GM18507 (cell line): ENCODE measurements at regions not wholly inside any gene's neighbourhood (a gene's known extent, or its start where the extent isn't known, plus 50 kb on each side); places are given as distances from the start of the nearest gene placed in this dataset.

ENCODE experiments used
- DNase-seq: peaks from one replicate; pipeline ENCODE4 v3.0.0; 2011; ENCODE audit warnings: low read depth; ENCODE audit not compliant: insufficient read length; ENCODE audit errors: extremely low spot score
- FAIRE-seq: peaks from 2 replicates; lab custom pipeline; 2011; peaks lifted over from hg19 to GRCh38; lab: Jason Lieb, UNC

DNA sequence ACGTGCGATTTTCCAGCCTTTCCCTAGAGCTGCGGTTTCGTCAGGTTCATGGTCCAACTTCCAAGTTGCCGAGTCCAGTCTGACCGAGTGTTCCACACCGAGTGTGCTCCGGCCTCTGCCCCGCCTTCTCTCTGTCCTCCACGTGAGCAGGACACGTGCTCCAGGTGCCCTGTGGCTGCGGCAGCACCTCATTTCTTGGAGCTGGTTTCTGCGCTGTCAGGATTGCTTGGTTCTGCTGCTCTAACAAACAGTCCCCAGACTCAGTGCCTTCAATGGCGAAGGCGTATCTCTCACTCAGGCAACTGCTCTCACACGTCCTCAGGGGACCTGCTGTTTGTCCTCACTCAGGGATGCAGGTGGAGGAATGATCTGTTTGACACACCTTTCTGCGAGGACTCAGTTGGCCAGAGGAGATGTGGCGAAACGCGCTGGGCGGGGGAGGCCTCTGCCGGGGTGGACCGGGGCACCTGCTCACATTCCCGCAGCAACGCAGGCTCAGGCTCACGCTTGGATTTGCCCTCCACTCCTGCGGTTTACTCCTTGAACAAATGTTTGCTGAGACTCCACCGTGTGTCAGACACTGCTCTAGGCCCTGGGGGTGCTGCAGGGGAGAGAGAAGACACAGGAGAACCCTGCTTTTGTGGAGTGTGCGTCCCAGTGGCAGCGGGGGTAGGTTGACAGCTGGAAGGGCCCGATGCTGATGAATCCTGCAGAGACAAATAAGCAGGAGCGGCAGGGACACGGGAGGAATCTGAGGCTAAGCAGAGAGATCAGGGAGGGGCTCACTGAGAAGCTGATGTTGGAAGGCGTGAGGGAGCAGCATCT lies 63.4 kb upstream of the FBRSL1 start:
- DNase-seq, result no peak
- no peak for FAIRE-seq

DNA sequence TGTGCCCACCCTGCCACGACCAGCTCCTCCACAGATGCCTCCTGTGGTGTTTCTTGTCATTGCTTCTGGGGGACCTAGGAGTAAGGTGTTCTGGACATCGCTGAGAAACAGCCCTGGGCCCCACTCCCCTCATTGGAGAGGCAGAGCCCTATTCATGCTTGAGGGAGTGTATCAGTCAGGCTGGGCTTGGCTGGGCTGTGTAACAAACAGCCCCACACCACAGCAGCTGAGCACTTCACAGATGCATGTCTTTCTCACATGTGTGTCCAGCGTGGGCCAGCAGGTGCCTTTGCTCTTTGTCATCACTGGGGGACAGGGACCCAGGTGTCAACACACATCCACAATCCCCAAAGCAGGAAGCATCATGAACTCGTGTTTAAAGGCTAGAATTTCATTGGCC lies 65.1 kb upstream of the FBRSL1 start:
- DNase-seq (no peak), FAIRE-seq (no peak)

DNA sequence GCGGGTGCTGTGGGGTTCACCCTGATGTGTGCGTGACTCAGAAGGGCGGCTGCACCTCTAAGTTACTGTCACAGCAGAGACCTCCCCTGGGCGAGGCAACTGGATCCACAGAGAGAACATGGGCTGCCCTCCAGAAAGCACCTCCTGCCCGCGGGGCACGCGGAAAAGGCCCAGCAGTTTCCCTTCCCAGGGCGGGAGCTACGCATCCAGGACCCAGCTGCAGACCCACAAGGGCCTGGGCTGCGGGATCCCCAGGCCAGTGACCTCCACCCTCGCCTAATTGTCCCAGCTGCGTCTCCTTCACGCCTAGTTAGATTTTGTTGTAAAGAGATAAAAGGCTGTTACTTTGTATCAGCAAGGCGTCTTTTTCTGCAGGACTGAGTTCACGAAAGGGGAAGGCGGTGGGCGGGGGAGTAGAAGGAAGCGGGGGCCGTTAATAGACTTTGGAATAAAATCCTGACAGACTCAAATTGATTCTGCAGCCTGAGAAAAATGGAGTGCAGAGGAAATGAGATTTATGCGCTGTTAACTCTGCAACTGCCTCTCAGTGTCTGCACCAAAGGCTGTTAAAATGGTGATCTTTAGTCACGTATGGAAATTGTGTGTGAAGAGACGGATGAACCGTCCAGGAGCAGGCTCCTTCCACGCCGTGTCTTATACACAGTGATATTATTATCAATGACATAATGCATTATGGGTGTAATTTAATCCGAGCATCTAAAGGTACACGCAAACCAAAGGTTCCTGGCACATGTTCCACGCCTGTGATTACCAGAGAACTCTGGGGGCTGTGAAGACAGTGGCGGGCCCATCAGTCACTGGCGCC lies 65.9 kb upstream of the FBRSL1 start:
- FAIRE-seq, result no peak

DNA sequence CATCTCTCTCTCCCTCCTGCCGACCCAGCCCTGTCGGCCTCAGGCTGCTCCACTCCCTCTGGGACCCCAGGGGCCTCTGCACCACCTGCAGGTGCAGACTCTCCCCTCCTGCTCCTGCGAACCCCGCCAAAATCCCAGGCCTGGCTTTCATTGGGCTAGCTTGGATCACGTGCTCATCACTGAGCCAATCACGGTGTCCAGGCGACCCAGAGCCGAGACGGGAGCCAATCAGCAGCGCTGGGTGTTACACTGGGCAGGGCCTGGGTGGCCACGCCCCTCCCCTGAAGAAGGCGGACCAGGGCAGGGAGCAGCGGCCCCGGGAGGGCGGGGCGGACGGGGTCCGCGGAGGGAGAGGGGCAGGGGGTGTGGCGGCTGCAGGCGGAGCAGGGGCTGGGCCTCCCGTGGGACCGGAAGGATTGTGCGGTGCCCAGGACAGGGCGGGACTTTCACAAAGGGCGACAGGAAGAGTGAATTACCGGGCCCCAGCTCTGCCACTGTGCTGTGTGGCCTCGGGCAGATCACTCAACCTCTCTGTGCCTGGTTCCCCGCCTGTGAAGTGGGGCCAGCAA lies 66.6 kb upstream of the FBRSL1 start:
- DNase-seq (no peak), FAIRE-seq (no peak)

More for the DNA sequence above, 65.9 kb upstream of the FBRSL1 start:
- no peak for DNase-seq

DNA sequence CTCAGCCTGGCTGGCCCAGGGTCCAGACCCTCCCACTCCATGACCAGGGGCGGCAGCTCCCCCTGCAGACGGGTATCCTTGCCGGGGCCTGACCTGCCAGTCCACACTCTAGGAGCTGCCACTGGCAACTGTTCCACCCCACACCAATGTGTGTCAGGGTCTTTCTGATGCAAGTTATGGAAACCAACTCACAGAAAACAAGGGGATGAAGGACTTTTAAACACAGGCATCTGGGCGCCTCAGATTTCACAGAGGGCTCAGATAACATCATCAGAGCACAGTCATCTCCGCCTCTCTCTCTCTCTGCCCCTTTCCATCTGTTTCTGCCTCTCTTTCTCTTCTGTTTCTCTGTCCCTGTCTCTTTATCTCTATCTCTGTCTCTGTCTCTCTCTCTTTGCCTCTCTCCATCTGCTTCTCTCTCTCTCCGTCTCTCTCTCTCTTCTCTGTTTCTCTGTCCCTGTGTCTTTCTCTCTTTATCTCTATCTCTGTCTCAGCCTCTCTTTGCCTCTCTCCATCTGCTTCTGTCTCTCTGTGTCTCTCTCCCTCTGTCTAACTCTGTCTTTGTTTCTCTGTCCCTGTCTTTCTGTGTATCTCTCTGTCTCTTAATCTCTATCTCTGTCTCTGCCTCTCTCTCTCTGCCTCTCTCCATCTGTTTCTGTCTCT lies 67.4 kb upstream of the FBRSL1 start:
- no peak for FAIRE-seq
- DNase-seq, result no peak

DNA sequence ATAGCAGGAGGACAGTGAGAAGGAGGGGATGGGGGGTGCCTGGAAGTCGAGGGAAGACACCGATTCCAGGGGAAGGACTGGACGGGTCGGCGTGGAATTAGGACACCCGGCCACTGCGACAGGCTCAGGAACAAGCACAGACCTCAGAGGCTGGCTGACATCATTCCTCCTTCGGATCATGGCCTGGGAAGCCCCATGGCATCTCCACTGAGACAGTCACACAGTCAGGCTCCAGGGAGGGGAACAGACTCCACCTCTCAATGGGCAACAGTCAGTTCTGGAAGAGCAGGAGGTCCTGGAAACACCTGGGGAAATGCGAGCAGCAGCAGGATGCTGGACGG lies 67.9 kb upstream of the FBRSL1 start:
- no peak for DNase-seq
- FAIRE-seq, result no peak

DNA sequence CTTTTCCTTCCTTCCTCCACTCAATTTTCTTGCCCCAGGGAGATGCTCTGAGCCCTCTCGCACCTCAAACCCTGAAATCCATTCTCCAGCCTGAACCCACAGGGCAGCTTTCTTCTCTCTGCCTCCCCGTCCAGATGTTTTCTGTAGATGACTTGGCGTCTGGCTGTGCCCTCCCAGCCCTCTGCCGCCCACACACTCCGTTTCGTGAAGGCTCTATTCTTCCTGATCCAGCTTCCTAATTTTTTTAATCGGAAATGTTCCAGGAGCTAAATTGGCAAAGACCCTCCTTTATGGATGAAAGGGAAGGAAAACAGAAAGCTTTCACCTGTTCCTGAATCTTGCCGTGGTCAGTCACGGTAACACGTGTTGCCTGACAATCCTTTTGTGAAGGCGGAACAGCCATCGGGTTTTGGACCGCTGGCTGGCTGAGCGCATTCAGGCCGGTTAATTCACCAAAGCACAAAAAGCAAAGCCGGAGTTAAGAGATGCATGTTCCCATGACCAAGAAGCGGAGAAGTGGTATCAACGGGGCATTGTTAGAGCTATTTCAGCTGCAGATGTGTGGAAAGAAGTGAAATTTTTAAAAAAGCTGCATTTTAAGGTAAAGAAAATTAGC lies 70.2 kb upstream of the FBRSL1 start:
- FAIRE-seq (no peak), DNase-seq (no peak)

DNA sequence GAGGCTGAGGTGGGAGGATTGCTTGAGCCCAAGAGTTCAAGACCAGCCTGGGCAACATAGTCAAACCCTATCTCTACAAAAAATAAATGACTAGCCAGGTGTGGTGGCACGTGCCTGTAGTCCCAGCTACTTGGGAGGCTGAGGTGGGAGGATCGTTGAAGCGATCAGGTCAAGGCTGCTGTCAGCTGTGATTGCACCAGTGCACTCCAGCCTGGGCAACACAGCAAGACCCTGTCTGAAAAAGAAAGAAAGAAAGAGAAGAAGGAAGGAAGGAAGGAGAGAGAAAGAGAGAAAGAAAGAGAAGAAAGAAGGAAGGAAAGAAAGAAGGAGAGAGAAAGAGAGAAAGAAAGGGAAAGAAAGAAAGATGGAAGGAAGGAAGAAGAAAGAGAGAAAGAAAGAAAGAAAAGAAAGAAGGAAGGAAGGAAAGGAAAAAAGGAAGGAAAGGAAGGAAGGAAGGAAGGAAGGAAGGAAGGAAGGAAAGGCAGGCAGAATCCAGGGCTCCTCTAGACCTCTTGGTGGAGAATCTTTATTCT lies 71.5 kb upstream of the FBRSL1 start:
- DNase-seq (no peak), FAIRE-seq (no peak)

DNA sequence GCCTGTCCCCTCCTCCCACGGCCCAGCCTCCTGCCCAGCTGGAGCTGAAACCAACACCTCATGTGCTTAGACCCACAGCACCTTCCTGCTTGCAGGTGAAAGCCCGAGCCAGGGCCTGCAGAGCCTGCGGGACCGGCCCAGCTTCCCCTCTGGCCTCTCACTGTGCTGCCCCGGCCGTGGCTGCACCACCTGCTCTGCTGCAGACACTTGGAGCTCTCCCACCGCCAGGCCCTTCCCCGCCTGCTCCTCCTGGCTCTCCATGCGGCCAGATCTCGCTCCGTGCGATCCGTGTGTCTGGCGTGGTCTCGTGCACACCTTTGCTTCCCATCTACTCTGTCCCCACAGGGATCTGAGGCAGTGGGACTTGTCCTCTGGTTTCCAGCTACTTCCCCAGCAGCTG lies 72.2 kb upstream of the FBRSL1 start:
- FAIRE-seq, result no peak
- no peak for DNase-seq

DNA sequence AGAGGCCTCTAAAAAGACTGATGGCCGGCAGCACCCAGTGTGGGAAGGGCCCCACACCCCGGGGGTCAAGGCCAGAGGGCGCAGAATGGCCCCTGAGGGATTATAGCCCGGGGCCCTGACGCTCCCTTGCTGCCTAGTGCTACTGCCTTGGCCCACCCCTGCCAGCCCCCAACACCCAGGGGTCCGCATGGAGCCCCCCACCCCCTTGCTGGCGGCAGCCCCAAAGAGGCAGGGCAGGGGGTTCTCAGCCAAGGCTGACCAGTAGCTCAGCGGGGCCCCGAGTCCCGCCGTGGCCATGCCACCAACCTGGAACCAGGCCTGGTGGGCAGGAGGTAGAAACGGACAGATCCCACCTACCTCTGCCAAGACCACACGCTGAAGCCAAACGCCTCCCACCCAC lies 73.1 kb upstream of the FBRSL1 start:
- FAIRE-seq, result no peak

DNA sequence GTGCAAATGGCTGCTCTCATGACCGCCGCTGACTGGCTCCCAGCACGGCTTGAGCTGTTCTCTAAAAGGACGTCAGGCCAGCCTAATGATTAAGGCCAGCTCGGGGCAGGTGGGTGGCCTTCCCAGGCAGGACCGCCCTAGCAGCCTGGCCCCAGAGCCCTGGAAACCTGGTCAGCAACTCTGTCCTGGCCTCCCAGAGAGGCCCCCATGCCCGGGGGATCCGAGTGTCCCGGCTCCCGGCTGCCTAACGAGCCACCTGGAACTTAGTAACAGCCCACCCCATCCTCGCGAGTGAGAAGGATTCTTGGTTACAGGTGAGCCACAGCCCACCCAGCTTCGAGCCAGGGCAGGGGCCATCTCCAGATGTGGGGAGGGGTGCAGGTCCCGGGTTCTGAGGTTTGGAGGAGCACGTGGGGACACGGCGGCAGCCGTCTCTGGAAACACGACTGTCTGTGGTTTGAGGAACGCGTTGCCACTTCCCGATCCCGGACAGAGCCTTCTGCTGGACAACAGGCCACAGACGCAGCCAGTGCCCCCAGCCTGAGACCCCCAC lies 73.8 kb upstream of the FBRSL1 start:
- DNase-seq (no peak), FAIRE-seq (no peak)

More for the DNA sequence above, 73.1 kb upstream of the FBRSL1 start:
- DNase-seq, result no peak

DNA sequence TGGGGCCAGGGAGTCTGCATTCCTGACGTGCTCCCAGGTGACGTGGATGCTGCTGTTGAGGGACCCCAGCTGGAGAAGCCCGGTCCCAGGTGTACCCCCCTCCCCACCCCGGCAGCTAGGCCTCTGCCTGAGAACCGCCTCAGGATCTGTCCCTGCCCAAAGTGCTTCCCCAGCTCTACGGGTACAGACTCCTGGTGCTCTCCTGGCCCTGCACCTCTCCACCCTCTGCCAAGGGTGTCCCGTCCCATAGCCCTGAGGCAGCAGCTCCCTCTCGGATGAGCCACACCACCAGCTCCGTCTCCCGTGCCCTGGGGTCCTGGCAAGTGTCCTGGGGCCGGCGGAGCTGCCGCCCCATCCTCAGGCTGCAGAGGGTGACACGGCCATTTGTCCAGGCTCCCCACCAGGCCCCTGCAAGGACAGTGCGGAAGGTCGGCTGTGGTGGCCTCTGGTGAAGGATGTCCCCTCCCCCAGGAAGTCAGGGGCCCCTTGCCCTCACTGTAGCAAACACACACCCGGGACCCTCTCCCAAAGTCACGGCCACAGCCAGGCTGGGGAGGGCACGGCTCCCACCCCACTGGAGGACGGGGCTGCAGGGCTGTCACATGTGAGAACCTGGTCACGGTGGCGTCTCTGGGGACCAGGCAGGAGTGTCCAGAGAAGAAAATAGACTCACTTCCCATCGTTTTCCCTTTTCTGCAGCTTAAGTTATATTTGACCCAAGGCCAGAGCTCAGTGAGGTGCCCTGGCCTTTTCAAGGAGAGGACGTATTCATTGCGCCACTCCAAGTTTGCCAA lies 74.4 kb upstream of the FBRSL1 start:
- FAIRE-seq (no peak), DNase-seq (no peak)

DNA sequence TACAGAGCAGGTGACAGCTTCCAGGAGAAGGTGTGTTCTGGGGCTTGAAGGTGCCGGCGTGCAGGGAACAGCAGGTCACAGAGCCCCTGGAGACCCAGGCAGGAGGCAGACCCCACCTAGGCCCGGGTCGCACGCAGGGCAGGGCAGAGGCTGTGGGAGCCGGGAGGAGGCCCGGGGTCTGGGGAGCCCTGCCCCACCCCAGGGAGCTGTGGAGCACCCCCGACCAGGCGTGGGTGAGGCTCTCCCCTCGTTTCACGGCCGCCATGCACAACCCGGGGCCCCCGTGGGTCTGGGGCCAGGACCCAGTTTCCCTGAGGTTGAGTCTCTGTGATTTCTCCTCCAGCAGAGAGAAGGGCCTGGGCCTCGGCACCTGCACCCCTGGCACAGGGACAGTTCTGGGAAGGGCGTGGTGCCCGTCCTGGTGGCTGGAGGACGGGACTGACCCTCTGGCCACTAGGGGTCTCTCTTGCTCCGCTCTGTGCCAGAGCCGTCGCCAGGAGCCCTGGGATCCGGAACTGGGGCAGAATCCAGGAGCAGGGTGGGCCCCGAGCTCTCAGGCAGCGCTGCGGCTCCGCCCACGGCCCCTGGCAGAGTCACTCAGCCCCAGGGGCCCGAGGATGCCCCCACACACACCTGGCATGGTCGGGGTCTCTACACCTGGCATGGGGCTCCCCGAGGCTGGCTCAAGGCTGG lies 75.2 kb upstream of the FBRSL1 start:
- FAIRE-seq, result peak; percentile 87
- DNase-seq, result peak; percentile 84

DNA sequence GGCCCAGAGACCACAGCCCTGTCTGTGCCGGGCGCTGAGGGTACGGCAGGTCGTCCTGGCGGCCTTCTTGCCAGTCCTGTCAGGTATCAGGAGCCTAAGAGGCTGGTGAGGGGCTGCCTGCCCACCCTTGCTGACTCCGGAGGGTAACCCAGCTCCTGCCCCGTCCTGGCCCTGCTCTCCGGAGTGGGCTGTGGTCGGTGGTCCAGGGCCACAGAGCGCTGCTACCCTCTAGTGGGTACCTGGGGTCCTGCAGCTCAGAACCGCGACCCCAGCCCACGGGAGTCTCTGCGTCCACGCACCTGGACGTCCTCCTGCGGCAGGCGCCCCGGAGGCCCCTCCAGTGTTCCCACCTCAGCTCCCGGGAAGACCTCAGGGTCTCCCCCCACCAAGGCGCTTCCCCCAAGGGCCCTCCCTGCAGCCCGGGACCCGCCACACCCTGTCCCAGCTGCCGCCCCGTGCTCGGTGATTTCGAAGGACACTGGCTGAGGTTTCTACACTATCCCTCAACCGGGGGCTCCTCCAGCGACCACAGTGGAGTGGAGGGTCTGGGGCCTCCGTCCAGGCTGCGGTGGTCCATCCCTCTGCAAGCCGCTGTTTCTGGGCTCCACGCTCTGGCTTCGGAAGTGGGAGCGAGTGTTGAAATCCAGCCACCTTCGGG lies 75.9 kb upstream of the FBRSL1 start:
- FAIRE-seq, result no peak
- DNase-seq, result no peak

DNA sequence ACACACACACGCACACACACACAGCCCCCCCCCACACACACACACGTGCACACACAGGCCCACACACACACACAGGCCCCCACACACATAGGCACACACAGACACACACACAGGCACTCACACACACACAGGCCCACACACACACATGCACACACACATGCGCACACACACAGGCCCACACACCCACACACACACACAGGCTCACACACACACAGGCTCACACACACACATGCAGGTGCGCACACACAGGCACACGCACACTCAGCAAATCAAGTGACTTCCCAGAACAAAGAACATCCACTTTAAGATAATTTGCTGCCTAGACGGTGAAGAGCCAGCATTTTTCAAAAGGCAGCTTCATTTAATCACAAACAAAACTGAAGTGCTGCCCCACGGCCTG lies 78.5 kb upstream of the FBRSL1 start:
- DNase-seq (no peak), FAIRE-seq (no peak)

DNA sequence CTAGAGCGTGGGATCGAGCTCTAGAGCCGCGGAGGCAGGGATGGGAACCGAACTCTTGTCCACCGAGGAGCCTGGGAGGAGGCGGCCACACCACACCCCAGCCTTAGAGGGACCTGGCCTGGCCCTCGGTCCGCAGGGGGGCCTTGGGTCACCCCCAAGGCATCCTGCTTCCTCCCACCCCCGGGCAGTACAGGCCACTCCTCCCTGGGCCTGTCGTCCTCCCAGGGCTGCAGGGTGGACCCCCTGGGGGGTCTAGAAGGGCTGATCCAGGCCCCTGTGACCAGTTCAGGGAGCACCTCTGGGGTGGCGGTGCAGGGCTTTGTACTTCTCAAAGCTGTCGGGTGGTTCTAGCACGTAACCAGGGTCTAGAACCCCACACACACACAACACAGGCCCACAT lies 79.1 kb upstream of the FBRSL1 start:
- DNase-seq (no peak), FAIRE-seq (no peak)

DNA sequence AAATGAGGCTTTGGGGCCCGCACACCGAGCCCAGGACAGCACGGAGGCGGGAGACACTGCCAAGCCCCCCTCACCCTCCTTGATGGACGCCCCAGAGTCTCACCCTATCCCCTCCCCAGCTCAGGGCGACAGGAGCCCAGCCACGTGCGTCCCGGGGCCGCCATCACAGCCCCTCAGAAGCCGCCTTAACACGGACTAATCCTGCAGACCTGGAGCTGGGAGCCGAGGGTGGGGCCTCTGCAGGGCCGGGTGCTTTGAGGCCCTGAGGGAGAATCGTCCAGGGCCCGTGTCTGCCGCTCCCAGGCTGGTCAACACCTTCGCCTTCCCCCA lies 79.7 kb upstream of the FBRSL1 start:
- no peak for DNase-seq
- no peak for FAIRE-seq
